Skeletal muscle tissue (tissue), 3 donors: ENCODE measurements at regions not wholly inside any gene's neighbourhood (a gene's known extent, or its start where the extent isn't known, plus 50 kb on each side); places are given as distances from the start of the nearest gene placed in this dataset.

Experiments used
- H3K27ac ChIP-seq: one replicate; pipeline ENCODE4 v1.7.0; 2013; ENCODE audit warnings: mild to moderate bottlenecking, low read depth, low read length, inconsistent platforms
- H3K27me3 ChIP-seq, 3 donors: one replicate each; pipeline ENCODE4 v1.7.0; 2013; ENCODE audit warnings: low read length in 3 of 3; ENCODE audit not compliant: control insufficient read depth in 3 of 3, insufficient read depth in 3 of 3
- H3K36me3 ChIP-seq, 3 donors: one replicate each; pipeline ENCODE4 v1.7.0; 2013; ENCODE audit warnings: low read length in 3 of 3; ENCODE audit not compliant: control insufficient read depth in 3 of 3, insufficient read depth in 3 of 3
- H3K4me1 ChIP-seq, 3 donors: one replicate each; pipeline ENCODE4 v1.7.0; 2013; ENCODE audit warnings: low read length in 3 of 3, mild to moderate bottlenecking in 3 of 3; ENCODE audit not compliant: control insufficient read depth in 3 of 3, insufficient read depth in 3 of 3
- H3K4me3 ChIP-seq, 3 donors: one replicate each; pipeline ENCODE4 v1.7.0; 2013; ENCODE audit warnings: low read length in 3 of 3
- H3K9ac ChIP-seq, 3 donors: one replicate each; pipeline ENCODE4 v1.7.0; 2013; ENCODE audit warnings: low read length in 3 of 3, mild to moderate bottlenecking in 3 of 3, moderate library complexity in 2 of 3, low read depth in 1 of 3
- H3K9me3 ChIP-seq, 3 donors: one replicate each; pipeline ENCODE4 v1.7.0; 2013; ENCODE audit warnings: low read length in 3 of 3; ENCODE audit not compliant: control insufficient read depth in 3 of 3
- donor health status: Osteomylitis.

DNA sequence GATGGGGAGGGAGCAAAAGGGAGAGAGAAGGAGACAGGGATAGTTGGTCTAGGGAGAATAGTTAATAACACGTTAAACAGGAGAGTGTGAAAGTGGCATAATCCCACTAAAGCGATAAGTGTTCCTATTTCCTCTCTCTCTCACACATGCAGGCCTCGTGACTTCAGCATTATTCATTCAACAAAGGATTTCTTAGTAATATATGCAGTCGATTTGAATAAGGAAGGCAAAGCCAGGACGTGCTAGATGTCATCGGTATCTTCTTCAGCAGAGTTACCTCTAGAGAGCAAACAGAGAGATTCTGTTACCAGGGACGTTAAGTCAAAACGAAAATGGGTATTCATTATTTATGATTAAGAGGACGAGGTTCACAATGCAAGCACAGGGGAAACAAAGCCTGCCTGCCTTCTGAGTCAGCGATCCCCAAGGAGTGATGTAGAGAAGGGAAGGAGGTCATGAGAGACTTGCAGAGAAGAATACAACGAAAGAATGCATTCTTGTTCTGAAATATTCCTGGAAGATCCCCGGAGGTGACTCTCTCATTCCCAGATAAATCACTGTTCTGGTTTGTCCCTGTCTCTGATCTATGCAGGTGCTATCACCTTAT, 1048.4 kb downstream of the NLGN4X start:
- H3K4me3 ChIP-seq, result no peak overlapping the region
- no peak overlapping the region for H3K27ac ChIP-seq
- H3K27me3 ChIP-seq, result no peaks in the 10 kb centered on the region
- peaks cover 0 to 3% (median 0%) of the 10 kb centered on the region in 3 donors for H3K9me3 ChIP-seq
- no peak overlapping the region for H3K9ac ChIP-seq
- H3K36me3 ChIP-seq, result no peaks in the 10 kb centered on the region
- H3K4me1 ChIP-seq, result no peaks in the 10 kb centered on the region

- H3K36me3 ChIP-seq, result no peaks in the 10 kb centered on the region
- H3K9ac ChIP-seq, result no peak overlapping the region
- no peak overlapping the region for H3K4me3 ChIP-seq
- H3K27me3 ChIP-seq, result no peaks in the 10 kb centered on the region
- H3K9me3 ChIP-seq, result peaks cover 0 to 3% (median 0%) of the 10 kb centered on the region in 3 donors
- no peak overlapping the region for H3K27ac ChIP-seq
- no peaks in the 10 kb centered on the region for H3K4me1 ChIP-seq
Measured at GRCh38 chrX:5176766-5177165, 1051.9 kb downstream of the NLGN4X start.

DNA sequence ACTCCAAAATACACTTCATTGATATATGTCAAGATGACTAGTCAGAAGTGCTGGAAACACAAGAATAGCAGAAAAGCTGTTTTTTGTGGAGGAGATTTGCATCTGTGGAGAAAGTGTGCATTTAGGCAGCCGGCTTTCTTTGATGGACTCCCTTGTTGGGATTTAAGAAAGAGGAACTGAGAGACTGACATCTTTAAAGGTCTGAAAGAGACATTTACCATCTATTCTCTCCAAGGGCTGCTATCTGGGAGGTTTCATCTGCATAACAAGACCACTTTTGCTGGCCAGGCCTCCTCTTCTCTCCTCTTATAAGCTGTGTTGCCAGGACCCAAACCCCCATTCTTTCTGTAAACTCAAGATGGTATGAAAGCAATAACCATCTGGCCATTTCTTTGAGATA, 1065.0 kb downstream of the NLGN4X start:
- H3K4me3 ChIP-seq, result no peak overlapping the region
- no peaks in the 10 kb centered on the region for H3K36me3 ChIP-seq
- no peak overlapping the region for H3K9ac ChIP-seq
- no peaks in the 10 kb centered on the region for H3K9me3 ChIP-seq
- no peaks in the 10 kb centered on the region for H3K4me1 ChIP-seq
- H3K27ac ChIP-seq, result no peak overlapping the region
- H3K27me3 ChIP-seq, result no peaks in the 10 kb centered on the region

- H3K36me3 ChIP-seq, result no peaks in the 10 kb centered on the region
- no peaks in the 10 kb centered on the region for H3K4me1 ChIP-seq
- no peak overlapping the region for H3K4me3 ChIP-seq
- no peaks in the 10 kb centered on the region for H3K9me3 ChIP-seq
- no peaks in the 10 kb centered on the region for H3K27me3 ChIP-seq
- H3K27ac ChIP-seq, result no peak overlapping the region
- H3K9ac ChIP-seq, result no peak overlapping the region
Measured at GRCh38 chrX:5155301-5155700, 1073.4 kb downstream of the NLGN4X start.

GRCh38 chrX:5145957-5146356, 1082.7 kb downstream of the NLGN4X start:
- Histone ChIP-seq H3K4me3 (no peak overlapping the region), H3K9me3 (no peaks in the 10 kb centered on the region), H3K27me3 (no peaks in the 10 kb centered on the region), H3K9ac (no peak overlapping the region), H3K36me3 (no peaks in the 10 kb centered on the region), H3K4me1 (no peaks in the 10 kb centered on the region), H3K27ac (no peak overlapping the region)

- Histone ChIP-seq H3K4me3 (no peak overlapping the region), H3K4me1 (no peaks in the 10 kb centered on the region), H3K9ac (no peak overlapping the region)
Measured at GRCh38 chrX:5142644-5143043, 1086.0 kb downstream of the NLGN4X start.

DNA sequence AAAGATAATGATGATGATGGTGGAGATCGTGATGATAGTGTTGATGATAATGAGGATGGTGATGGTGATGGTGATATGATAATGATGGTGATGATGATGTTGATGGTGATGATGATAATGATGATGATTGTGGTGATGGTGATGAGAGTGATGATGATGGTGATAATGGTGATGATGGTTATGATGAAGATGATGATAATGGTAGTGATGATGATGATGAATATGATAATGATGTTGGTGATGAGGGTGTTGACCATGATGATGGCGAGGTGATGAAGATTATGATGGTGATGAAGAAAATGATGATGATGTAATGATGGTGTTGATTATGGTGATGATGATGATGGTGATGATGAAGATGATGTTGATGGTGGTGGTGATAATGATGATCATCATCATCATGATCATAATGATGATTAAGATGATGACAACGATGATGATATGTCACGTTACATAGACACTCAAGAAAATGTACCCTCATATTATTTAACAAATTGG, 1106.4 kb downstream of the NLGN4X start:
- no peaks in the 10 kb centered on the region for H3K4me1 ChIP-seq
- H3K36me3 ChIP-seq, result no peaks in the 10 kb centered on the region
- H3K9ac ChIP-seq, result no peak overlapping the region
- no peak overlapping the region for H3K27ac ChIP-seq
- H3K9me3 ChIP-seq, result no peaks in the 10 kb centered on the region
- no peaks in the 10 kb centered on the region for H3K27me3 ChIP-seq
- no peak overlapping the region for H3K4me3 ChIP-seq

More at GRCh38 chrX:5142644-5143043, 1086.0 kb downstream of the NLGN4X start:
- H3K27ac ChIP-seq, result no peak overlapping the region
- no peaks in the 10 kb centered on the region for H3K9me3 ChIP-seq
- H3K27me3 ChIP-seq, result no peaks in the 10 kb centered on the region
- no peaks in the 10 kb centered on the region for H3K36me3 ChIP-seq

GRCh38 chrX:5117816-5118215, 1110.9 kb downstream of the NLGN4X start:
- Histone ChIP-seq H3K27me3 (no peaks in the 10 kb centered on the region), H3K9ac (no peak overlapping the region), H3K4me1 (no peaks in the 10 kb centered on the region), H3K9me3 (no peaks in the 10 kb centered on the region), H3K4me3 (no peak overlapping the region), H3K27ac (no peak overlapping the region), H3K36me3 (no peaks in the 10 kb centered on the region)

DNA sequence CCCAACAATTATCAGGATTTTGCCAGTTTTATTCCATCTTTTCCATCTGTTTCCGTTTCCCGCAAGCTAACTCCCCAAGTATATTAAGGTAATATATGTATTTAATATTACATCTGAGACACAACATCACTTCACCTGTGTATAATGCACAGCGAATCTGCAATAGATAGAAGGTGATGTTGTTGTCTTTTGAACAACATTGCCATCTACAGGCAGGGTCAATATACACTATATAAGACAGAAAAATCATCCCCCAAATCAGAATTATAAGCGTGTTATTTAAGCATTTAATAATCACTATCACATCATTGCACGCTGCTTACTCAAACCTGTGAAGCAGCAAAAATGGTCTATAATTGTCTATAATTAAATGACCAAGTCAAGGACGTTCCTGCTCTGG, 1115.5 kb downstream of the NLGN4X start:
- Histone ChIP-seq H3K4me1 (no peaks in the 10 kb centered on the region), H3K9me3 (no peaks in the 10 kb centered on the region), H3K9ac (no peak overlapping the region), H3K4me3 (no peak overlapping the region), H3K27ac (no peak overlapping the region), H3K36me3 (no peaks in the 10 kb centered on the region), H3K27me3 (no peaks in the 10 kb centered on the region)

- Histone ChIP-seq H3K27ac (no peak overlapping the region), H3K4me3 (no peak overlapping the region), H3K9me3 (no peaks in the 10 kb centered on the region), H3K27me3 (no peaks in the 10 kb centered on the region), H3K9ac (no peak overlapping the region), H3K4me1 (no peaks in the 10 kb centered on the region), H3K36me3 (no peaks in the 10 kb centered on the region)
Measured at GRCh38 chrX:5100004-5100403, 1128.7 kb downstream of the NLGN4X start.
